Stimulated activated CD4-positive, alpha-beta T cell treated with anti-CD3 and anti-CD28 coated beads, Interleukin-15, amount 100 ng/mL, for 1 hour (primary cell): ENCODE measurements at regions not wholly inside any gene's neighbourhood (a gene's known extent, or its start where the extent isn't known, plus 50 kb on each side); places are given as distances from the start of the nearest gene placed in this dataset.
"Not testable (repeated sequence)": the region's sequence is repeated elsewhere in the genome, so short reads cannot be mapped to it uniquely, and the experiment has no call there.

Experiments used
- DNase-seq, 2 donors: peaks; one replicate each; pipeline ENCODE4 v3.0.0-alpha.2; 2020; ENCODE audit warnings: low read depth in 1 of 2, low spot score in 1 of 2

DNA sequence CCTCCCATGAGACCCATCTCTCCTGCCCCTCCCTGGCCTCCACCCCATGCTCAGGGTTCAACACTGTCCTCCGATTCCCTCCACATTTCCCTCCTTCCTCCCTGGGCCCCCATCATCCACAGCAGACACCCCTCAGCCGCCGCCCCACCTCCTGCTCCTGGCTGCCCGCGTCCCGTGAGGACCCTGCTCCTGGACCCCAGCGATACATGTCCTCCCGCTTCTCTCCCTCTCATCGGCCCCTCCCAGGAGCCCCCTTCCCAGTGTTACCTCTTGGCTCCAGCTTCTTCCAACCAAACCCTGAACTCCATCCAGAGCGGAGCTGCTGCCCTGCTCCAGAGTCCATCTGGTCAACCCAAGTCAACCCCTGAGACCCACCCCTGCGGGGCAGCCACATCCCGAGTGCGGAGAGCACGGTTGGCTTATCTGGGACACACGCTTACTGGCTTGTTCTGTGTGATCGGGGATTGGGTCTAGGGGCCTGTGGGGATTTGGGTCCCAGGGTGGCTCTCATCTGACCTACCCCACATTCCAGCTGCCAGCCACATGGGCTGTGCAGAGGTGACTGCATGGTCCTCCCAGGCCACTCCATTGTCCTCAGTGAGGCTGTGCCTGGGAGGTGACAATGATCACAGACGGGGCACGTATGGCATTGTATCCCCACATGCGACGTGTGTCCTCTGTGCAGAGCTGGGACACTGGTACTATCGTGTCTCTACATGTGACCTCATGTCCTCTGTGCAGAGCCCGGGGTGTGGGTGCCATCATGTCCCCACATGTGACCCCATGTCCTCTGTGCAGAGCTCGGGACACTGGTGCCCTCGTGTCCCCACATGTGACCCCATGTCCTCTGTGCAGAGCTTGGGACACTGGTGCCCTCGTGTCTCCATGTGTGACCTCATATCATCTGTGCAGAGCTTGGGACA lies 333.6 kb downstream of the ADGRD1 start:
- no peak for DNase-seq

DNA sequence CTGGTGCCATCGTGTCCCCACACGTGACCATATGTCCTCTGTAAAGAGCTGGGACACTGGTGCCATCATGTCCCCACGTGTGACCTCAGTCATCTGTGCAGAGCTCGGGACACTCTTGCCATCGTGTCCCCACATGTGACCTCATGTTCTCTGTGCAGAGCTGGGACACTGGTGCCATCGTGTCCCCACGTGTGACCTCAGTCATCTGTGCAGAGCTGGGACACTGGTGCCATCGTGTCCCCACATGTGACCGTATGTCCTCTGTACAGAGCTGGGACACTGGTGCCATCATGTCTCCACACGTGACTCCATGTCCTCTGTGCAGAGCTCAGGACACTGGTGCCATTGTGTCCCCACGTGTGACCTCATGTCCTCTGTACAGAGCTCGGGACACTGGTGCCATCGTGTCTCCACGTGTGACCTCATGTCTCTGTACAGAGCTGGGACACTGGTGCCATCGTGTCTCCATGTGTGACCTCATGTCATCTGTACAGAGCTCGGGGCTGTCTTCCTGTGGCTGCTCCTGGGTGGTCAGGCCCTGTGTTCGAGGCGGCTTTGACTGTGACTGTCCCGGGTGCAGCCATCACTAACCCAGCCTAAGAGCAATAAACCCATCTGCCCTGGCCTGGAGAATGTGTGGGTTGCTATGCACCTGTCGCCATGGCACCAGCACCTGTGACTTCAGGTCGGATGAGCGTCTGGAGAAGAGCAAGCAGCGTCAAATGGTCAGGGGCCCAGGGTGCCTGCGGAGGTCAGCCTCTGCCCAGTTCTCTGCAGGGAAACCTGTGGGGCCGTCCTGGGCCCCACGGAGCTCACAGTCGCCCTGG lies 334.4 kb downstream of the ADGRD1 start:
- no peak for DNase-seq

GRCh38 chr12:131288765-131289695 lies 335.3 kb downstream of the ADGRD1 start:
- DNase-seq = not testable (repeated sequence)

DNA sequence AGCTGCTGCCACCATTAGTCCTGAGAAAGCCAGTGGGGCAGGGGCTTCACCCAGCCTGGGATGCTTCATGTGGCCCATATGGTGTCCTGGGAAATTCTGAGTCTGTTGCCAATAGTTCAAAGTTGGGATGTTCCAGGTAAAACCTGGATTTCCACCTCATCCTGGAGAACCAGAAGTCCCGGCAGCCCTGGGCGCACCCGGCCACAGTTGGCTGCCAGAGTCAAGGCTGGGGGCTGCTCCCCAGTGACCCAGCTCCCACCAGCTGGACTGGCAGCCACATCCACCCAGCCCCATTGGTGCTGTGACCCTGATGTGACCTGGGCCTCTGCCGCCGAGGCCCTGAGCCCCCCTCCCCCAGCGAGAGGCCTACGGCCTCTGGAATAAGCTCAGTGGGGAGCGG lies 336.1 kb downstream of the ADGRD1 start:
- not testable (repeated sequence) for DNase-seq

GRCh38 chr12:131290255-131290959 lies 336.7 kb downstream of the ADGRD1 start:
- DNase-seq = no peak

- not testable (repeated sequence) for DNase-seq
These were observed 339.6 kb downstream of the ADGRD1 start for GRCh38 chr12:131293071-131294015.

- DNase-seq = not testable (repeated sequence)
These were observed 341.0 kb downstream of the ADGRD1 start for GRCh38 chr12:131294716-131295115.

GRCh38 chr12:131295117-131295516 lies 341.4 kb downstream of the ADGRD1 start:
- DNase-seq = not testable (repeated sequence)

DNA sequence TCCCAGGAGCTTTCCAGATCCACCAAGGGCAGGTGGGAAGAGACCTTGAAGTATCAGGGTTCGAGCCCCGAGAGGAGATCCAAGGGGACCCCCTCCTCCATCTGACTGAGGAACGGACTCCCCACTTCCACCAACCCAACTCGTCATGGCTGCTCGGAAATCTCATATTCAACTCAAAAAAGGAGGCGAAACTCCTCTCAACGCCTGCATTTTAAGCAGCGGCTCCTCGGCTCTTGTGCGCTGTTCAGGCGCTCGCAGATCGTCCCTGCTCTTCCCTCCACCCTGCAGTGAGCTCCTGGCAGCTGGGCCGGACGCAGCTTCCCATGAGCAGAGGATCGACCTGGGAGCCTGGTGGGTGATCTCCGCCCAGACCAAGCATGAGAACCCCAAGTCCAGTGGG lies 341.9 kb downstream of the ADGRD1 start:
- DNase-seq = not testable (repeated sequence)

GRCh38 chr12:131296136-131296535 lies 342.4 kb downstream of the ADGRD1 start:
- DNase-seq = not testable (repeated sequence)

- not testable (repeated sequence) for DNase-seq
These were observed 342.9 kb downstream of the ADGRD1 start for GRCh38 chr12:131296651-131297050.

DNA sequence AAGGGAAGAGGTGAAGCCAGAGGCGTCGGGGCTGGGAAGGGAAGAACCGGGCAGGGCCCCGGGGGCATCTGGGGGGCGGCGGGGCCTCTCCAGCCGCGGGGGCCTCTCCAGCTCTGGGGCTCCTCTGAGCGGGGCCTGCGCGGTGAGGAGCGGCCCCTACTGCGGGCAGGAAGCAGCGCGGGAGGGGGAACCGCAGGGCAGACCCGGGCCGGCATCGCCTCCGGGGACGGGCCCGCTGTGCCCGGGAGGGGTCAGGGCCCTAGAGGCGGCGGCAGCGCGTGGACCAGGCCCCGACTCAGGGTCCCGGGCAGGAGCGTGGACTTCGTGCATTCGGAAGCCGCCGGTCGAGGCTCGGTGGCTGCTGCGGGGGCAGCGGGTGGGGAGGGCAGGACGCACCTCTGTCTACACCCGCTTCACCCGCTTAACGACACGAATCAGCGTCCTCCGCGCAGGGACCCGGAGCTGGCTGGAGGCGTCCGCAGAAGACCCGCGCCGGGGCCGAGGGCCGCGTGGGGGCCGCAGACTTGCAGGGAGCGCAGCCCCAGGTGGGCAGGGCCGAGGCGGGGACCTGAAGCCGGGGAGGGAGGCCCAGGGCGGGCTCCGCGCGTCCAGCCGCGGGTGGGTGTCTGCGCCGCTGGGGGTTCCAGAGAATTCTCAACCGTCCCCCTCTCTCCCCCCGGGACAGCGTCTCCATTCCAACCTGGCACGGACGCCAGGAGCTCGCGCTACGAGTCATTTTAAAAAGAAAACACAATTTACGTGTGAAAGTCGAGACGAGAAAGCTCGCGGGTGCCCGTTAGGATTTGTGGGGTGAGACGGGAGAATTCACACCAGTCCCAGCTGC lies 345.0 kb downstream of the ADGRD1 start:
- DNase-seq = not testable (repeated sequence)

GRCh38 chr12:131299370-131299701 lies 345.6 kb downstream of the ADGRD1 start:
- not testable (repeated sequence) for DNase-seq

- DNase-seq = not testable (repeated sequence)
These were observed 349.9 kb downstream of the ADGRD1 start for GRCh38 chr12:131303576-131303975.

- DNase-seq = not testable (repeated sequence)
These were observed 350.9 kb downstream of the ADGRD1 start for GRCh38 chr12:131304642-131305041.

- no peak for DNase-seq
These were observed 356.0 kb downstream of the ADGRD1 start for GRCh38 chr12:131309700-131310099.

DNA sequence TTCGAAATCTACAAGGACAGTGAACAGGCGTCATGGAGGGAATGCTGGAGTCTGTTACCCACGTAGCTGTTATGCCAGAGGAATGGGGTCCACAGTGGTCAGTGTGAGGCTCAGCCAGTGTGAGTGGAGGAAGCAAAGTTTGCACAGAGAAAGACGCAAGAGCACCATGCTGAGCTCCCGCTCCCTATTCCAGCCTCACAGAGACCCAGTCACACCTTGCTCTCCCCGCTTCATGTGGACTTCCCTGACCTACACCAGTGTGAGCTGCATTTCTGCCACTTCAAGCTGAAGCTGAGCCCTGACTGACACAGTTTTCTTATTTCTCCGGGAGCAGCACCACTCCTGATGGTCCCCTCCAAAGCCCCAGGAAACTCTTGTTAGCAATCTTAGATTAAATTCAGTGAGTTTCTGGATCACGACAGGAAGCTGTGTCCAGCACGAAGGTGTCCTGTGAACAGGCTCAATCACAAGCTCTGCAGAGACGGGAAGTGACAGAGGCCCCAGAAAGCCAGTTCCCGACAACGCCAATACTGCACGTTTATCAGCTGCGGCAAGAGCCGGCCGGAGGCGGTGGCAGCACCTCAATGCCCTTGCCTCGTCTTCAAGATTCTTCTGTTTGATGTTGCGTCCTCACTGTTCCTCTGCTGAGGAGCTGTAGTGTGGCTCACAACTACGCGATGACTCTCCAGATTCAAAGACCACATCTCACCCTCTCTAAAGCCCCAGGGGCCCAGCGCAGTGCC lies 356.7 kb downstream of the ADGRD1 start:
- not testable (repeated sequence) for DNase-seq
